GM19395 (cell line): ENCODE measurements at regions not wholly inside any gene's neighbourhood (a gene's known extent, or its start where the extent isn't known, plus 50 kb on each side); places are given as distances from the start of the nearest gene placed in this dataset.
"Not testable (repeated sequence)": the region's sequence is repeated elsewhere in the genome, so short reads cannot be mapped to it uniquely, and the experiment has no call there.

Experiments
- ATAC-seq: cut with Tn5 transposase; IDR thresholded peaks from one replicate; pipeline ENCODE4 v1.9.1; 2021; ENCODE audit warnings: mild to moderate bottlenecking, moderate library complexity; ENCODE audit not compliant: unreplicated experiment

DNA sequence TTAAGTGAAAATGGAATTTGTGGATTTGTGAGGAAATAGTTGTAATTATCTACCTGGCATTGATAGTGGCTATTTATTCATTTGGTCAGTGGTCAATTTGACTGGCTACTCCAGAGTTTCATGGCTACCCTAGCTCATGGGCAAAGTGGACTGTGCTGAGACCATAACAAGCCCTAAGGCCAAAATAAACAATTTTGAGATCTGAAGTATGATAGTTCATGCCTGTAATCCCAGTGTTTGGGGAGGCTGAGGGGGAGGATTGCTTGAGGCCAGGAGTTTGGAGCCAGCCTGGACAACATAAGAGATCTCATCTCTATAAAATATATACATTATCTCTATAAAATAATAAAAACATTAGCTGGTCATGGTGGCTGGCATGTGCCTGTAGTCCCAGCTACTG, 311.7 kb downstream of the HIVEP2 start:
- no peak for ATAC-seq

DNA sequence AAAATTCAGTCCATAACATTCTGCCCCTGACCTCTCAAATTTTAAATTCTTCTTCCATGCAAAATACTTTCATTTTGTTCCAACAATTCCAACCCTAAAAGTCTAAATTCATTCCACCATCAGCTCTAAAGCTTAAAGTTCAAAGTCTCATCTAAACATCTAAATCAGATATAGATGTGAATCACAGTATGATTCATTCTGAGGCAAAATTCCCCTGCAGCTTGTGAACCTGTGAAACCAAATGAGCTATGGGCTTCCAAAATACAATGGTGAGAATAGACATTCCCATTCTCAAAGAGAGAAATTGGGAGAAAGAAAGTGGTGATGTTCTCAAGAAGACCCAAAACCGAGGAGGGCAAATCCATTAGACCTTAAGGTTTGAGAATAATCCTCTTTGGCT, 309.8 kb downstream of the HIVEP2 start:
- ATAC-seq: no peak

DNA sequence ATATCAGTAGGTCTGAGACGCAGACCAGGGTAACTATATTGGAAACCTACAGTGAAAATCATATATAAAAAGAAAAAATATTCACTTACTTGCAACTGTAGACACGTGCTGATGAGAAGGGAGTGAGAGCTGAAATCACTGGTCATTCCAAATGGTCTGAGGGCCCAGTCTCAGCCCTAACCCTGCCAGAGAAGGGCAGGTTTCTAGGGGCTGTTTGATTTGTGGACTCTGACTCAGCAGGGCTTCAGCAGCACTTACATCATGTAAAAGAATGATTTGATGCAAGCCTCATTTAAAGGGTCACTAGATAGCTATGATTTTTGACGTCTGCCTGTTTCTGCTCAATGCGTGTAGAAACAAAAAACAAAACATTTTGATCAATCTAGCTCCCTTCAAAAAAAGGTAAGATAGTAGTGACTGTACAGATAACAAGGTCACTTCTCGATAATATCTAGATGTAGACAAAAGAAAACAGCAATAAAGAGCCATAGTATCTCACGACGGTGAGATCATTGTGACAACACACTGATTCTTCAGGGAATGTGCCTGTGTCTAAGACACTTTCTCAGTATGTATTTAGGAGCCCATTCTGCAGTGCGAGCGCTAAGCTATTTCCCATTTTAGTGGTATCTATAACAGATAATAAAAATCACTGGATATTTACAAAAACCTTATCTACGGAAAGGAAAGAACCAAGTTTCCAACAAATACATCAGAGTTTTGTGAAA, 307.2 kb downstream of the HIVEP2 start:
- no peak for ATAC-seq

DNA sequence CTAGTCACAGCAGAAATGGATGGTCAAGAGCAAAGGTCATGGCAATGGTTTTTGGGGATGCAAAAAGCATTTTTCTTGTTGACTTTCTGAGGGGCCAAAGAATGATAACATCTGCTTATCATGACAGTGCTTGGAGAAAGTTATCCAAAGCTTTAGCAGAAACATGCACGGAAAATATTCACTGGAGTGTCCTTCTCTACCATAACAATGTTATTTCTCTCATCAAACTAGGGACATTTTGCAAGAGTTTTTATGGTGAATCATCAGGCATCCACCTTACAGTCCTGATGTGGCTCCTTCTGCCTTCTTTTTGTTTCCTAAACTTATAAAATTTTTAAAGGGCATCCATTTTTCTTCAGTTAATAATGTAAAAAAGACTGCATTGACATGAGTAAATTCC, 302.3 kb downstream of the HIVEP2 start:
- ATAC-seq: no peak

DNA sequence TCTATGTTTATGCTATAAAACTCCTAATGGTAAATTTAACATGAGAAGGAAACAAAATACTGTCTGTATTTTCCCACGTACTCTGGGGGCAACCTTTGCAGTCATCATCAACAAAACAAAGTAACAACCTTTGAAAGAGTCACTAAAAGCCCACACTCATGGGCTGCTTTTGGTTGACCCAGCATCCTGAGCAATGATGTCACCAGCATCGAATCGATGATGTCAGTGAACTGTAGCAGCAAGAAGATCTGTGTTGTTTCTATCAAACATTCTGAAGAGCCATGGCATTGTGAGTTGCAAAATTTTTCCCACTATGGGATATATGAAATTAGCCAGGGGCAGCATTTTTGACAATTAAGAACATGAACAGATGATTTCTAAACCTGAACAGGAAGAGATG, 300.1 kb downstream of the HIVEP2 start:
- ATAC-seq: no peak

DNA sequence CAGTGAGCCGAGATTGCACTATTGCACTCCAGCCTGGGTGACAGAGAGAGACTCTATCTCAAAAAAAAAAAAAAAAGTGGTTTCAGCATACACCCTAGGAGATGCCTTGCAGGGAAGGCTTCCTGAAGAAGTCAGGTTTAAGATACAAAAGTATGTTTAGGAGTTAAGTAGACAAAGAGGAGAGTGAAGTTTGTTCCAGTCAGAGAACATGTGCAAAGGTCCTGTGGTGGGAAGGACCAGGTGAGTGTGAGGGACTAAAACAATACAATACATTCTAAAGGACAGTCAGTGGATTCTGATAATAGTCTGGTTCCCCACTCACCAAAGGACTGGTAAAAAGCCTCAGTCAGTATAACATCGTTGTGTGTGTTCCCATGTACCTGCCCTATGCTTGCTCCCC, 299.3 kb downstream of the HIVEP2 start:
- no peak for ATAC-seq

DNA sequence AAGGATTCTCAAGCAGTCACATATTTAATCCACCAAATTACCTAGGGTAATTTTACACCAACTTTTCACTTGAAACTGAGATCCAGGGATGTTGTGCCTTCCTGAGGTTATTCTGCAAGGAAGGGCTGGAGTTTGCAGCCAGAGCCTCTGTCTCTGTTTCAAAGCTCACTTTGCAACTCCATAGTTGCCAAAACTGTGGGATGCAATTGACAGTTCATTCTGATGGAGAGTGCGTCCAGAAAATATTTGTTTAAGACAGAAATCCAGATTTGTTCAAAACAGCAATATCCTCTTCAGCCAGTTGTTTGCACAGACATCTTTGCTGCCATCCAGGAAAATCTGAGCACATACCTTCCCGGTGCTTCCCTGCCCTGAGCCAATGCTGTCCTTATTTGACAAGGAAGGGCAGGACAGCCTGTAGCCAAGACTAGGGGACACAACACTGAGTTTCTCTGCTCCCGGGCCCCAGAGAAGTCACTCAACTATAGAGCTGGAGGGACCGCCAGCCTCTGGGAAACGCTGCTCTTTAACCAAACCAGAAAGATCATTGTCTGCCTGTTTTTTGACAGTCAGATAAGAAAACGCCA, 297.4 kb downstream of the HIVEP2 start:
- ATAC-seq: no peak

DNA sequence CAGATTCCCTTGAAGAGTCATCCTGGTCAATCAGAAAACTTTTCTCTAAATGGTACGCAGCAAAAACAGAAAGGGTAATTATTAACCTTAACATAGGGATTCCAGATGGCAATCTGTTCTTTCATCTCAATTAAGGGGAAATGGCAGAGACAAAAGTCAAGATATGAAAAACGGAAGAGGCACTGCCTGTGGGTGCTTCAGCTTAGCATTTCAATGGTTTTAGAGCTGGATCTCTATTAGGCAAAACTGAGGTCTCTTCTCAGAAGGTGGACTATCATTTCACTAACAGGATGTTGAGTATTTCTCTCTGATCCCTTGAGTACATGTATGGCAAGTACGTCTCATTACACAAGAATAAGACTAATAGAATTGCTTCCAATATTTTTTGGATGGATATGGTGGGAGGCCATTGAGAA, 296.9 kb downstream of the HIVEP2 start:
- no peak for ATAC-seq

DNA sequence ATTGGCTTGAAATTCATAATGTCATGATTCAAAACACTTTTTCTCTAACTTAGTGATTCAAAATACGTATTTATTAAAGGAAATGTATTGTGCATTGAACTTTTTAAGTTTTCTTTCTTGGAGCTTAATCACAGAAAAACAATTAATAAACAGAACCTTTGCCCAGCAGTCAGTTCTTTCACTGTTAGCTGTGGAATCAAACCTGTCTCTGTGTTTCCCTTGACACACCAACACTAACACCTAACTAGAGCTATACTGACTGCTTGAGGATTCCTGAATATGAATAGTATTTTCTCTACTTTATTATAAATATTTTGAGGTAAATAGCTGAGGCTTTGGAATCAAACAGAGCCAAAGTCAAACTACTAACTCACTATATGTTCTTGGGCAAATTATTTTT, 296.4 kb downstream of the HIVEP2 start:
- ATAC-seq: no peak

DNA sequence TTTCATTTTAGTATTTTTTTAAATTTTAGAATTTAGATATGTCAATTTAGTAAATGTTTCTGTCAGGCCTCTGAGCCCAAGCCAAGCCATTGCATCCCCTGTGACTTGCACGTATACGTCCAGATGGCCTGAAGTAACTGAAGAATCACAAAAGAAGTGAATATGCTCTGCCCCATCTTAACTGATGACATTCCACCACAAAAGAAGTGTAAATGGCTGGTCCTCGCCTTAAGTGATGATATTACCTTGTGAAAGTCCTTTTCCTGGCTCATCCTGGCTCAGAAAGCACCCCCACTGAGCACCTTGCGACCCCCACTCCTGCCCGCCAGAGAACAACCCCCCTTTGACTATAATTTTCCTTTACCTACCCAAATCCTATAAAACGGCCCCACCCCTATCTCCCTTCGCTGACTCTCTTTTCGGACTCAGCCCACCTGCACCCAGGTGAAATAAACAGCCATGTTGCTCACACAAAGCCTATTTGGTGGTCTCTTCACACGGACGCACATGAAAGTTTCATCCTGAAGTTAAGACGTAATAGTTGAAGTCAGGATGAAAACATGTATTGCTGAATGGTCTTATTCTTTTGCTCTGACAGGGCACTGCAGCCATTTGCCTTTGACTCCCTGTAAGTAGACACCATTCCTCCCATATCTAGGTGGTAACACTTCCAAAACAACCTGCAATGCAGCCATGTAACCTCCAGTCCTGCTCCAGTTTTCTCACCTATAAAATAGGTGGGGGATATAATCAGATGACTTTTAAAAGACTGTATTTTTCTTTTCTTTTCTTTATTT, 295.3 kb downstream of the HIVEP2 start:
- not testable (repeated sequence) for ATAC-seq

DNA sequence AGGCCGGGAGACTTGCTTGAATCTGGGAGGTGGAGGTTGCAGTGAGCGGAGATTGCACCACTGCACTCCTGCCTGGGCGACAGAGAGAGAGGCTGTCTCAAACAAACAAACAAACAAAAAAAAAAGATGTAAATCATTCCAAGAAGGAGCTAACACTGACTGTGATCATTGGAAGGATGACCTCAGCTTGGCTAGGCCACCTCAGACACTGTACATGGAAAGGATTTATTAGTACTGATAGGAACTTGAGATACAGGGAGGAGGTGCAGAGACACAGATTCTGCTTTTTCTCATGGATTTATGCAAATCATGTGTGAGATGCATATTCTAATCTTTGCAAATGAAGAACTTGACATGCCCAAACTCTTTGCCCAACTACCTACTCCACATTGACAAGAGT, 293.6 kb downstream of the HIVEP2 start:
- ATAC-seq: no peak

DNA sequence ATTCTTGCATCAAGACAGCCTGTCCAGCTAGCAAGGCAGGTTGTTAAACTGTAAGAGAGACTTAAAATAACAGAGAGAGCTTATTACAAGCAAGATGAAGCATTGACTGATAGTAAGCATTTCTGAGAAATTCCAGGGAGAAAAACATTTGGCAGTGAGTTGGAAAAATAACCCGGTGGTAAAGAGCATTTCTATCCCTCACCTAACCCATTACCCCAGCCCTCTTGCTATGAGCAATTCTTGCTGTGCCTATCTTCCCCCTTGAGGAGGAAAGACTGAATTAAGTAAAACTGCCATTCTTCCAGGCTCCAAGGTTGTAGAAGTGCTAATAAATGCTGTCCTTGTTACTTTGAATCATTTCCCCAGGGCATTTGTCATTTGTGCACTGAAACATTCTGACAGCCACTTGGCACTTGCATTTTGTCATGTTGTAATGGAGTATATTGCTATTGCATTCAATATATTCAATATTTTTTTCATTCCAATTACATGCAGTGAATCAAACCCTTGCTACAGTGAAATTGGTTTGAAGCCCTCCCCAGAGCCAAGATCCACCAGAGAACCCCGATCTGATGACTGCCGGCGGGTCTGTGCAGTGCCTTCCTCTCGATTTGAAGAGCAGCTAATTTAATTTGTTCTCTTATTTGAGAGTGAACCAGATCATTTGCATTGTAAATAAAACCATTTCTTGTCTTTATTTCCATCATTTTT, 291.1 kb downstream of the HIVEP2 start:
- no peak for ATAC-seq

DNA sequence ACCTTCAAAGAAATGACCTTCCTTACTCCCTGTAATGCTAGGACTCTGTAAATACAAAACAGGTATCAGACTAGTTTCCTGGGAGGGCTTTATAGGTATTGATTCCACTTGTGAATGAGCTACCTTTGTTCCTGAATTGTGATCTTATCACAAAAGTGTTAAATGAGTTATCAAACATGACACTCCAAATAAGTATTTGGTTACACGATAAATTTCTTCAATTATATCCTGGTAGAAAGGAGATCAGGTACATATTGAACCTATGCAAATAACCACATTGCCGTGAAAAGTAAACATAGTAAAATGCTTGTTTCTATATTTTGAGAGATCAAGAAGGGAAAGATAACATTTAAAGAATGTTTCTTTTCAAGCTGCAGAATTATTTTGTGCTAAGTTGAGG, 285.3 kb downstream of the HIVEP2 start:
- no peak for ATAC-seq

DNA sequence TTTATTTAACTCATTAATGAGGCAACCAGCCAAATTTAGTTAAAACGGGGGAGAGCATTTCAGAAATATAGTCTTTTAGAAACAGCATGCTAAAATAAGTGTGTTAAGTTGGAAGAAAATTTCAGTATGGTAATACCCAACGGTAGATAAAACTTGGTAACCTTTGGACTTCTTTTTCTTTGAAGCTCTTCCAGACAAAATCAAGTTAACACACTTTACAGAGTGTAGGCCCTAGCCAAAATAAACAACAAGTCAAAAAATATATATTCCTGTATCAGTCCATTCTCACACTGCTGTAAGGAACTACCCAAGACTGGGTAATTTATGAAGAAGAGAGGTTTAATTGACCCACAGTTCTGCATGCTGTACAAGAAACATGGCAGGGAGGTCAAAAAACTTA, 279.6 kb downstream of the HIVEP2 start:
- no peak for ATAC-seq

DNA sequence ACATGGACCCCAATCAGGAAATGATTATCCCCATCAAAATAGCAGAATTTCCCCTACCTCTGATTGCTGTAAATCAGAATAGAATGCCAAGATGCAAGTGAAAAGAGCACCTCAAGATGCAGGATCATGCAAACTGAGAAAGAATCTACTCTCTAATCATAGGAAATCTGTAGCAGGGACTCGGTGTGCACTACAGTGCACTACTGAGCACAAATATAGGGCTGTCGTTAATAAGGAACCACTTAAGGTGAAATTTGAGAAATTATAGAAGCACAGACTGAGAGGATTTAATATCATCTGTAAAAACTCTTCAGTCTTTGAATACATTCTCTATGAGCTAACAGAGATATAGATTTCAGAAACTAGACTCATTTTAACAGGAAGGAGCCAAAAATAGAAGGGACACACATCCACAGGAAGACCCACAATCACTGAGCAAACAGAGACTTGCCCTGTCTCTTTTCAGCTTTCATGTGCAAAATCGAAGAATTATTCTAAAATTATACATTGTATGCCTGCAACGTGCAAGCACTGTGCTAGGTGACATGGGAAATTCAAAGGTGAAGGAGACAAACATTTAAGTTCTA, 278.3 kb downstream of the HIVEP2 start:
- no peak for ATAC-seq

DNA sequence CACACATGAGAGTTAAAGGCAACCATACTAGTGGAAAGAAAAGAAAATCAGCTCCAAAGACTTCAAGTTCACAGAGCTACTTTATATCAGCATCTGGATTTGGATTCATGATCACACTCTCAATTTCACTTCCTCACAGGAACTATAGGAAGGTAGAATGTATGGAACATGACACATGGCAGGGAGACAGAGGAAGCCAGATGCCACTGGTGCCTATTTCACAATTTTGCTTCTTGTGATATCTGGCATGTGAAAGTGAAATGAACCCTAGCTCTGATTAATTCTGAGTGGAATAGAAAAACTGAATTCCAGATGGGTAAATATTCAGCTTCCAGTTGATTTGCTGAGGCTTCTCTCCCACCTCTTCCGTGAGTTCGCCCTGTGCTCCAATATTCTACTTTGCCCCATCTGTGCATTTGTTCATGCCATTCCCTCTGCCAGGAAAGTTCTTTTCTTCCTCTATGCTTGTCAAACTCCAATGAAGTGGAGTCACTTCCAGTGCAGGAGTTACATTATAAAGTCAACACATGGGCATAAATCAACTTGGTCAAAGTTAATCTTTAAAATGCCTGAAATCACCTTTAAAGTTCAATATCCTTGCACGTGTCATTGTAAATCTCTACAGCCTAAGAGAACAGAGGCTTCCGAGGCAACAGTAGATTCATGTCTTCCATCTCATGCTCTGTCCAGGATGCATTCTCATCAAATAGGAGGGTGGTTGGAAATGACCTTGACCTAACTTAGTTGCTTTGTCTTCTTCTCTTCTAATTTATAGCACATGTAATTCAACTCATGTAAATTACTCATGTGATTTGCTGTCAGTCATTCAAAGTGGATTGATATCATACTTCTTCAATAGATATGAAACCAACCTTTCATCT, 275.3 kb downstream of the HIVEP2 start:
- no peak for ATAC-seq

DNA sequence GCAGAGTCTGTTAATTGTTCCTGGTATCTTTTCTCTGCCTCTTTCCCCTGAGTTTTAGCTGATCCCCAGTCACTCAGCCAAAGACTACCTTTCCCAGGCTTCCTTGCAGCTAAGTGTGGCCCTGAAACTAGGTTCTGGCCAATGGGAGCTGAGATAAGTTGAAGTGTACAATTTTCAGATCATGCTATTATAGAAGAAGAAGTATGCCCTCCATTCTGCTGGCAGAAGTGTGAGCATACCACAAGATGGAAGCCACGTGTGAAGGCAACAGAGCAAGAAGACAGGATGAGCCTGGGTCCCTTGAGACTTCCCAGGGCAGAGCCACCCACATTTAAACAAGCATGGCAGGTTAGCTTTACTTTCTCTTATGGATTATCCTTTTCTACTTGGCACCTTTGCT, 273.2 kb downstream of the HIVEP2 start:
- ATAC-seq: peak; percentile 93

DNA sequence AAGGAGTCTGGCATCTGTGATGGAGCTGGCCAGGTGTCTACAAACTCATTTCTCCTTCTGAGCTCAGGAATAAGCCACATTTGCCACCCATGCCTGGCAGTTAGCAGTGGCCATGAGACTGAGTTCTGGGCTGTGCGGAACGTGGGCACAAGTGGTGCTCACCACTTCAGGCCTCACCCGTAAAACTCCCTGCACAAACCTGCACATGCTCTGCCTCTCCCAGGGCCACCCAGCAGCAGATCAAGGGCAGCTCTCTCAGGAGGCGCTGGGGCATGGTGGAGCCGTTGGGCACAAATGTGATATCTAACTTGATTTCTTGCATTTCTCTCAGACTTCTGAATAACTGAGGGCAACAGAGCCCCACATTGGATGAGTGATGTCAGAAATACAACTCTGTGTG, 269.5 kb downstream of the HIVEP2 start:
- no peak for ATAC-seq

DNA sequence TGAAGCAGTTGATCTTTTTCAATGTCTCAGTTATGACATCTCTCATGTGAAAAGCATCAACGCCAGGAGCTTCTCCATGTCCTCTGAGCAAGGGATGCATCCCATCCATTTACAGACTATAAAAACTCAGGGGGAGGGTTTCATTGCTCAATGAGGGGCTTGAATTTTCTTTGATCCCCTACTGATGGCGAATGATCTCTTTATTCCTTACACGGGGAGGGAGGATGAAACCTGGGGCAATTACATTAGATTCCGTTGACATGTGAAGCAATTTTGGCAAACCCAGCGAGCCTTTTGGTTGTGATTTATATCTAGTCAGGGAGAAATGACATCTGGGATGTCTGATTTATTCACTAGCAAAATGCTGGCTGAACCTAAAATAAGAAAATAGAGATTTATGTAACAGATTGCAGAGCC, 268.9 kb downstream of the HIVEP2 start:
- no peak for ATAC-seq

DNA sequence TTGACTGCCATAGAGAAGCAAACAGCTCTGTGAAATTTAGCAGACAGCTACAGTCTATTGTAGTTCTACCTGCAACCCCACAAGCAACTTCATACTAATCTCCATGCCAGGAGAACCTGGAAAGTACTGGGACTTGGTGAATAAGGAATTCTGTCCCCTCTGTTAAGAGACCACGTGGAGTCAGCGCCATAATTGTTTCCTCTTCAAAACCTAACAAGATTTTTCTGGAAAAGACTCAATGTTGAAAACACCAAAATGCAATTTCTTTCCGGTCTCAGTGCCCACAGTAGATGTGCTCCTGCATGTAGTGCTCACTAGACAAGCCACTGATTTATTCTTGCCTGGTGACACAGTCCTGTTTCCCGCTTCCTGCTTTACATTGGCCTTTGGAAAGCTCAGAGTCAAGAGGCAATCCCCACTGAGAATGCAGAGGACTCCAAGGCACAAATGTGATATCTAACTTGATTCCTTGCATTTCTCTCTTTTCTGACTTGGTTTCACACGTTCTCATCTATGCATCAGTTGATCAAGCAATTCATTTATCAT, 268.3 kb downstream of the HIVEP2 start:
- no peak for ATAC-seq
